Neural progenitor cell (in vitro differentiated cells): ENCODE measurements at regions not wholly inside any gene's neighbourhood (a gene's known extent, or its start where the extent isn't known, plus 50 kb on each side); places are given as distances from the start of the nearest gene placed in this dataset.

Source experiments
- DNase-seq: peaks from one replicate; pipeline ENCODE4 v3.0.0-alpha.2; 2016; ENCODE audit warnings: low spot score
- H2AFZ ChIP-seq: fragments of 200-600 bp; sonication (generic); replicated peaks from 2 replicates; pipeline ENCODE4 v1.6.1; 2016; ENCODE audit warnings: antibody characterized with exemption
- H3F3A ChIP-seq: fragments of 200-600 bp; sonication (generic); 2 replicates; pipeline ENCODE4 v1.6.1; 2016; ENCODE audit warnings: antibody characterized with exemption, low read depth
- H3K27ac ChIP-seq: fragments of 200-600 bp; sonication (generic); 2 replicates; pipeline ENCODE4 v1.5.1; 2016; ENCODE audit warnings: mild to moderate bottlenecking
- H3K27me3 ChIP-seq: fragments of 200-600 bp; sonication (generic); 2 replicates; pipeline ENCODE4 v1.6.1; 2016; ENCODE audit warnings: mild to moderate bottlenecking, moderate library complexity
- H3K36me3 ChIP-seq: fragments of 200-600 bp; sonication (generic); 2 replicates; pipeline ENCODE4 v1.5.1; 2016
- H3K4me1 ChIP-seq: fragments of 200-600 bp; sonication (generic); 2 replicates; pipeline ENCODE4 v1.6.1; 2016; ENCODE audit warnings: mixed run types
- H3K4me2 ChIP-seq: fragments of 200-600 bp; sonication (generic); 2 replicates; pipeline ENCODE4 v1.6.1; 2016
- H3K4me3 ChIP-seq: fragments of 200-600 bp; sonication (generic); 2 replicates; pipeline ENCODE4 v1.5.1; 2016
- H3K79me2 ChIP-seq: fragments of 200-600 bp; sonication (generic); 2 replicates; pipeline ENCODE4 v1.6.1; 2016; ENCODE audit warnings: low read depth
- H3K9ac ChIP-seq: fragments of 200-600 bp; sonication (generic); 2 replicates; pipeline ENCODE4 v1.6.1; 2016
- H3K9me3 ChIP-seq: fragments of 200-600 bp; sonication (generic); 2 replicates; pipeline ENCODE4 v1.5.1; 2016; ENCODE audit warnings: low read depth
- H4K20me1 ChIP-seq: fragments of 200-600 bp; sonication (generic); 2 replicates; pipeline ENCODE4 v1.6.1; 2016; ENCODE audit warnings: low read depth
- H3K27ac Mint-ChIP-seq: 3 replicates; pipeline ENCODE4 v1.8.0; 2021; ENCODE audit warnings: mixed read lengths
- H3K27me3 Mint-ChIP-seq: 2 replicates; pipeline ENCODE4 v1.8.0; 2022; ENCODE audit warnings: low read depth, mild to moderate bottlenecking, inconsistent platforms, moderate library complexity, mixed read lengths; ENCODE audit not compliant: insufficient read depth
- H3K36me3 Mint-ChIP-seq: 3 replicates; pipeline ENCODE4 v1.8.0; 2021; ENCODE audit warnings: mixed read lengths
- H3K4me1 Mint-ChIP-seq: 3 replicates; pipeline ENCODE4 v1.8.0; 2021; ENCODE audit warnings: mixed read lengths
- H3K4me3 Mint-ChIP-seq: 3 replicates; pipeline ENCODE4 v1.8.0; 2021; ENCODE audit warnings: mild to moderate bottlenecking, moderate library complexity, mixed read lengths
- H3K9me3 Mint-ChIP-seq: 3 replicates; pipeline ENCODE4 v1.8.0; 2020; ENCODE audit warnings: mixed read lengths
- CTCF ChIP-seq: fragments of 200-600 bp; sonication (generic); IDR thresholded peaks from 2 replicates; pipeline ENCODE4 v1.5.1; 2017; ENCODE audit warnings: antibody characterized with exemption, mild to moderate bottlenecking
- EZH2 ChIP-seq: fragments of 200-600 bp; sonication (generic); IDR thresholded peaks from 2 replicates; pipeline ENCODE4 v1.6.1; 2017; ENCODE audit warnings: antibody characterized with exemption, mild to moderate bottlenecking, moderate library complexity
- EZH2phosphoT487 ChIP-seq: fragments of 200-600 bp; sonication (generic); IDR thresholded peaks from 2 replicates; pipeline ENCODE4 v1.6.1; 2017; ENCODE audit warnings: antibody characterized with exemption

GRCh38 chr13:99862244-99862643 lies 109.3 kb downstream of the ZIC5 start:
- peaks cover 82% of the 10 kb centered on the region for H3K4me1 ChIP-seq
- H3K9ac ChIP-seq, result no peak overlapping the region
- Mint-ChIP-seq H3K27ac (peak overlapping the region; percentile 98), H3K27me3 (no peaks in the 10 kb centered on the region), H3K4me3 (peak overlapping the region; percentile 64), H3K4me1 (peaks cover 97% of the 10 kb centered on the region), H3K9me3 (no peaks in the 10 kb centered on the region), H3K36me3 (peaks cover 18% of the 10 kb centered on the region)
- peak overlapping the region; percentile 74 for H3K4me2 ChIP-seq
- H3K27me3 ChIP-seq, result no peaks in the 10 kb centered on the region
- peaks cover 61% of the 10 kb centered on the region for H3F3A ChIP-seq
- no peaks in the 10 kb centered on the region for H4K20me1 ChIP-seq
- TF ChIP-seq CTCF (no peak), EZH2phosphoT487 (no peak), EZH2 (no peak)
- no peaks in the 10 kb centered on the region for H3K9me3 ChIP-seq
- no peaks in the 10 kb centered on the region for H3K79me2 ChIP-seq
- no peaks in the 10 kb centered on the region for H3K36me3 ChIP-seq
- no peak overlapping the region for H3K4me3 ChIP-seq
- no peak for DNase-seq
- H3K27ac ChIP-seq, result peak overlapping the region; percentile 51
- no peak overlapping the region for H2AFZ ChIP-seq

- peaks cover 14% of the 10 kb centered on the region for H3K36me3 Mint-ChIP-seq
- H2AFZ ChIP-seq, result no peak overlapping the region
- H3K4me2 ChIP-seq, result peak overlapping the region; percentile 74
- H3K27me3 Mint-ChIP-seq, result peaks cover 2% of the 10 kb centered on the region
- peak overlapping the region; percentile 96 for H3K27ac ChIP-seq
- H3K79me2 ChIP-seq, result no peaks in the 10 kb centered on the region
- H3K4me3 Mint-ChIP-seq, result peak overlapping the region; percentile 67
- H3K27ac Mint-ChIP-seq, result peak overlapping the region; percentile 98
- peaks cover 82% of the 10 kb centered on the region for H3K4me1 ChIP-seq
- TF ChIP-seq EZH2phosphoT487 (no peak), EZH2 (no peak), CTCF (no peak)
- H3K4me1 Mint-ChIP-seq, result peaks cover 95% of the 10 kb centered on the region
- H3K9ac ChIP-seq, result no peak overlapping the region
- no peak for DNase-seq
- H3K9me3 Mint-ChIP-seq, result no peaks in the 10 kb centered on the region
- no peaks in the 10 kb centered on the region for H3K36me3 ChIP-seq
- no peaks in the 10 kb centered on the region for H3K27me3 ChIP-seq
- peak overlapping the region; percentile 20 for H3K4me3 ChIP-seq
- no peaks in the 10 kb centered on the region for H3K9me3 ChIP-seq
- H3F3A ChIP-seq, result peaks cover 61% of the 10 kb centered on the region
- no peaks in the 10 kb centered on the region for H4K20me1 ChIP-seq
Observed at GRCh38 chr13:99861771-99862170, 109.8 kb downstream of the ZIC5 start.

- H3K9me3 Mint-ChIP-seq, result no peaks in the 10 kb centered on the region
- Histone ChIP-seq H3K27ac (peak overlapping the region; percentile 96), H3F3A (peaks cover 68% of the 10 kb centered on the region), H4K20me1 (no peaks in the 10 kb centered on the region), H3K9me3 (no peaks in the 10 kb centered on the region), H3K4me1 (peaks cover 85% of the 10 kb centered on the region), H3K4me3 (peak overlapping the region; percentile 20), H3K4me2 (peak overlapping the region; percentile 74), H3K27me3 (no peaks in the 10 kb centered on the region), H3K9ac (no peak overlapping the region), H3K79me2 (no peaks in the 10 kb centered on the region), H3K36me3 (no peaks in the 10 kb centered on the region), H2AFZ (no peak overlapping the region)
- H3K4me3 Mint-ChIP-seq, result peak overlapping the region; percentile 77
- H3K27ac Mint-ChIP-seq, result peak overlapping the region; percentile 98
- H3K27me3 Mint-ChIP-seq, result peaks cover 2% of the 10 kb centered on the region
- TF ChIP-seq CTCF, result no peak
- no peak for TF ChIP-seq EZH2
- no peak for TF ChIP-seq EZH2phosphoT487
- peaks cover 4% of the 10 kb centered on the region for H3K36me3 Mint-ChIP-seq
- DNase-seq, result peak; percentile 89
- peaks cover 90% of the 10 kb centered on the region for H3K4me1 Mint-ChIP-seq
Observed at GRCh38 chr13:99860745-99861144, 110.8 kb downstream of the ZIC5 start.
